Transverse colon (tissue), 4 donors: ENCODE measurements at regions not wholly inside any gene's neighbourhood (a gene's known extent, or its start where the extent isn't known, plus 50 kb on each side); places are given as distances from the start of the nearest gene placed in this dataset.

Experiments used
- DNase-seq: peaks from one replicate; pipeline ENCODE4 v3.0.0-alpha.2; 2019
- H3K27ac ChIP-seq, 4 donors: fragments of 200-600 bp; sonication (generic); 2 replicates each; pipeline ENCODE4 v1.5.1; 2016 to 2018; ENCODE audit warnings: inconsistent platforms in 4 of 4
- H3K27me3 ChIP-seq: fragments of 200-600 bp; sonication (generic); 2 replicates; pipeline ENCODE4 v1.5.1; 2017; ENCODE audit warnings: inconsistent platforms
- H3K36me3 ChIP-seq, 4 donors: fragments of 200-600 bp; sonication (generic); 2 replicates each; pipeline ENCODE4 v1.5.1; 2017 to 2019; ENCODE audit warnings: inconsistent platforms in 4 of 4
- H3K4me1 ChIP-seq, 4 donors: fragments of 200-600 bp; sonication (generic); 2 replicates each; pipeline ENCODE4 v1.5.1; 2017 to 2020; ENCODE audit warnings: inconsistent platforms in 4 of 4
- H3K4me3 ChIP-seq, 4 donors: fragments of 200-600 bp; sonication (generic); 1 replicate in 1 of 4; 2 replicates in 3 of 4; pipeline versions ENCODE4 v1.5.1 to v1.6.1; 2017 to 2019; ENCODE audit warnings: inconsistent platforms in 4 of 4
- H3K9me3 ChIP-seq, 2 donors: fragments of 200-600 bp; sonication (generic); 2 replicates each; pipeline ENCODE4 v1.5.1; 2017 to 2019; ENCODE audit warnings: inconsistent platforms in 2 of 2
- CTCF ChIP-seq, 5 experiments: fragments of 200-600 bp in 3 of 5; fragments of 450-650 bp in 2 of 5; sonication (generic) in 3 of 5; IDR thresholded peaks; 1 replicate in 2 of 5; 2 replicates in 3 of 5; pipeline ENCODE4 v1.5.1; 2016 to 2017; ENCODE audit warnings: antibody characterized with exemption in 5 of 5, inconsistent platforms in 3 of 5, mild to moderate bottlenecking in 2 of 5, moderate library complexity in 1 of 5
- EP300 ChIP-seq: sonication (generic); formaldehyde crosslinking; IDR thresholded peaks from one replicate; pipeline ENCODE4 v1.6.1; 2017; ENCODE audit warnings: antibody characterized with exemption, low read depth
- POLR2A ChIP-seq: fragments of 450-650 bp; IDR thresholded peaks from one replicate; pipeline ENCODE4 v1.6.1; 2016; ENCODE audit warnings: antibody characterized with exemption, mild to moderate bottlenecking, moderate library complexity
- POLR2AphosphoS5 ChIP-seq, 3 donors: sonication (generic); formaldehyde crosslinking; IDR thresholded peaks; one replicate each; pipeline ENCODE4 v1.6.1; 2016; ENCODE audit warnings: antibody characterized with exemption in 3 of 3
- WGBS, 2 donors: methylation state at CpG; one replicate each; pipeline ENCODE4 v1.1.5; 2018; ENCODE audit warnings: low coverage in 1 of 2; 5-methylcytosine and 5-hydroxymethylcytosine counted together
- in situ Hi-C, 4 donors: fragments of 200-750 bp; cut with MboI; loops; one replicate each; pipeline versions ENCODE4 v1.15.0 to v1.15.1; 2017; ENCODE audit warnings: low sequenced_read_pairs in 3 of 4, low pct_ligation_motif_present in 1 of 4, low pct_unique_long_range_greater_than_20kb in 1 of 4
- intact Hi-C: fragments of 100-400 bp; cut with DNase I; formaldehyde crosslinking; loops from one replicate; pipeline ENCODE4 v1.15.1; 2023; ENCODE audit warnings: low total_unique reads

- H3K4me1 ChIP-seq, result no peaks in the 10 kb centered on the region
- in situ Hi-C loops, result no loop called here
Measured at GRCh38 chr13:97781891-97782305, 171.6 kb upstream of the IPO5 start.

GRCh38 chr13:97786510-97786909, 167.0 kb upstream of the IPO5 start:
- TF ChIP-seq POLR2A (no peak), CTCF (IDR thresholded peaks at IDR 0.05) (no peak), POLR2AphosphoS5 (IDR thresholded peaks at IDR 0.05) (no peak), EP300 (no peak)
- no peak for DNase-seq
- intact Hi-C loops (no loop called here), in situ Hi-C loops (no loop called here)
- H3K27ac ChIP-seq, result no peak overlapping the region
- H3K4me1 ChIP-seq, result no peaks in the 10 kb centered on the region
- no peaks in the 10 kb centered on the region for H3K36me3 ChIP-seq
- H3K4me3 ChIP-seq, result no peak overlapping the region
- no peaks in the 10 kb centered on the region for H3K27me3 ChIP-seq
- 50 to 76% methylated on average over 1 of the region's 1 CpG for WGBS, 2 donors
- H3K9me3 ChIP-seq, result no peaks in the 10 kb centered on the region

More at GRCh38 chr13:97781891-97782305, 171.6 kb upstream of the IPO5 start:
- intact Hi-C loops, result no loop called here
- no peak overlapping the region for H3K4me3 ChIP-seq
- no peak for DNase-seq
- 85 to 93% methylated on average over 2 of the region's 2 CpGs for WGBS, 2 donors
- H3K27ac ChIP-seq, result no peak overlapping the region
- no peaks in the 10 kb centered on the region for H3K9me3 ChIP-seq
- H3K27me3 ChIP-seq, result no peaks in the 10 kb centered on the region
- TF ChIP-seq CTCF (IDR thresholded peaks at IDR 0.05) (no peak), POLR2AphosphoS5 (IDR thresholded peaks at IDR 0.05) (no peak), EP300 (no peak), POLR2A (no peak)
- H3K36me3 ChIP-seq, result no peaks in the 10 kb centered on the region

GRCh38 chr13:97797553-97797952, 155.9 kb upstream of the IPO5 start:
- WGBS, 2 donors, result 52 to 62% methylated on average over 3 to 4 of the region's 4 CpGs
- Histone ChIP-seq H3K27me3 (no peaks in the 10 kb centered on the region), H3K4me1 (no peaks in the 10 kb centered on the region), H3K36me3 (no peaks in the 10 kb centered on the region), H3K9me3 (peaks cover 12 to 15% of the 10 kb centered on the region in 2 donors), H3K4me3 (no peak overlapping the region), H3K27ac (no peak overlapping the region)
- no peak for DNase-seq
- intact Hi-C loops (no loop called here), in situ Hi-C loops (no loop called here)
- TF ChIP-seq POLR2A, result no peak
- no peak for TF ChIP-seq CTCF (IDR thresholded peaks at IDR 0.05)
- no peak for TF ChIP-seq POLR2AphosphoS5 (IDR thresholded peaks at IDR 0.05)

GRCh38 chr13:97798171-97798821, 155.2 kb upstream of the IPO5 start:
- no peak for DNase-seq
- Histone ChIP-seq H3K4me1 (no peaks in the 10 kb centered on the region), H3K9me3 (peaks cover 12% of the 10 kb centered on the region in 2 donors), H3K36me3 (no peaks in the 10 kb centered on the region), H3K27me3 (no peaks in the 10 kb centered on the region), H3K4me3 (no peak overlapping the region), H3K27ac (no peak overlapping the region)
- TF ChIP-seq POLR2A (no peak), EP300 (no peak), CTCF (IDR thresholded peaks at IDR 0.05) (no peak), POLR2AphosphoS5 (IDR thresholded peaks at IDR 0.05) (no peak)
- in situ Hi-C loops, result no loop called here
- WGBS, 2 donors, result 56 to 74% methylated on average over 5 to 7 of the region's 7 CpGs
- intact Hi-C loops, result no loop called here
